ENCODE measurements at regions not wholly inside any gene's neighbourhood (a gene's known extent, or its start where the extent isn't known, plus 50 kb on each side); places are given as distances from the start of the nearest gene placed in this dataset.

- TF ChIP-seq SPI1 (IDR thresholded peaks at IDR 0.05; ENCODE audit: borderline replicate concordance, insufficient read depth, low read depth, low read length): no peak
Observed at GRCh38 chr5:96037128-96037527, 75.5 kb upstream of the ELL2 start (continued).

- ChIA-PET SMC1A (ENCODE audit: uncharacterized antibody, unreplicated experiment) (no interaction called here), POLR2A (no interaction called here), CTCF (no interaction called here), RAD21 (ENCODE audit: unreplicated experiment) (no interaction called here)
- H2AFZ ChIP-seq (ENCODE audit: control insufficient read depth, low read depth, low read length): no peak overlapping the region
- H3K4me3 ChIP-seq: no peak overlapping the region
- H3K4me1 ChIP-seq (ENCODE audit: control insufficient read depth, insufficient read depth, low read length): no peaks in the 10 kb centered on the region
- BruUV-seq (replicated peaks): no TSS peak
- no peak overlapping the region for H3K4me2 ChIP-seq (ENCODE audit: control insufficient read depth, insufficient read depth)
- H3K36me3 ChIP-seq (ENCODE audit: control insufficient read depth in 2 of 2, insufficient read depth in 2 of 2, low read length in 1 of 2): no peaks in the 10 kb centered on the region
- H3K9ac ChIP-seq (ENCODE audit: control insufficient read depth, insufficient read depth, low read length): no peak overlapping the region
- TF ChIP-seq TAF1 (IDR thresholded peaks at IDR 0.05; ENCODE audit: borderline replicate concordance, low read depth, low read length): no peak
- TF ChIP-seq ZNF622 (IDR thresholded peaks at IDR 0.05): no peak
- no peak for TF ChIP-seq ZZZ3 (IDR thresholded peaks at IDR 0.05; ENCODE audit: control insufficient read depth, insufficient read length, low read depth)
- no peak for TF ChIP-seq ZNF592 (IDR thresholded peaks at IDR 0.05)
- TF ChIP-seq TCF12 (IDR thresholded peaks at IDR 0.05; ENCODE audit: low read depth, low read length): no peak
- no peak for TF ChIP-seq ATF2 (IDR thresholded peaks at IDR 0.05; ENCODE audit: low read length)
- TF ChIP-seq ZBTB11 (CRISPR knock-in tag; IDR thresholded peaks at IDR 0.05): no peak
- TF ChIP-seq NRF1 (conservative IDR thresholded peaks at IDR 0.05; ENCODE audit: low read depth, low read length): no peak
- TF ChIP-seq POLR2AphosphoS5 (IDR thresholded peaks at IDR 0.05; ENCODE audit: low read length): no peak
- in situ Hi-C loops (cut with MboI) (no loop called here), intact Hi-C loops (cut with micrococcal nuclease; ENCODE audit: unreplicated experiment) (no loop called here)
- FAIRE-seq (no peak), ATAC-seq (no peak), DNase-seq (ENCODE audit: low read depth, low spot score) (no peak)
- 90% methylated on average over 1 of the region's 1 CpG for WGBS (ENCODE audit: insufficient coverage, insufficient replicate concordance, low lambda C conversion rate, missing lambda C conversion rate)
- H3K79me2 ChIP-seq (ENCODE audit: control insufficient read depth, insufficient read depth, low read length): no peaks in the 10 kb centered on the region
- no peak overlapping the region for H3K27ac ChIP-seq (ENCODE audit: control insufficient read depth, insufficient read depth)
- H4K20me1 ChIP-seq (ENCODE audit: control insufficient read depth, insufficient read depth): no peaks in the 10 kb centered on the region
- no peaks in the 10 kb centered on the region for H3K9me3 ChIP-seq (replicated peaks; ENCODE audit: control insufficient read depth, insufficient read depth, low read length)
- H3K27me3 ChIP-seq (replicated peaks in 1 of 2; ENCODE audit: control insufficient read depth in 2 of 2, insufficient read depth in 2 of 2, low read length in 1 of 2): no peaks in the 10 kb centered on the region
Observed at GRCh38 chr5:96036301-96036700, 74.7 kb upstream of the ELL2 start.
